GM12892 (cell line): ENCODE measurements at regions not wholly inside any gene's neighbourhood (a gene's known extent, or its start where the extent isn't known, plus 50 kb on each side); places are given as distances from the start of the nearest gene placed in this dataset.

ENCODE experiments used
- POLR2A ChIP-seq: IDR thresholded peaks from 2 replicates; pipeline ENCODE4 v1.6.1; 2011; ENCODE audit warnings: low read depth, low read length, control low read depth
- POLR2AphosphoS5 ChIP-seq: IDR thresholded peaks from 2 replicates; pipeline ENCODE4 v1.6.1; 2011; ENCODE audit warnings: low read depth, low read length, control low read depth
- TAF1 ChIP-seq: IDR thresholded peaks from 2 replicates; pipeline ENCODE4 v1.6.1; 2011; ENCODE audit warnings: low read depth, mild to moderate bottlenecking, control low read depth, low read length, borderline replicate concordance

GRCh38 chr11:116543911-116544475, 228.8 kb downstream of the BUD13 start:
- TF ChIP-seq POLR2A, result no peak
- TF ChIP-seq POLR2AphosphoS5, result no peak
- TF ChIP-seq TAF1, result no peak
